NT2/D1 (cell line): ENCODE measurements at regions not wholly inside any gene's neighbourhood (a gene's known extent, or its start where the extent isn't known, plus 50 kb on each side); places are given as distances from the start of the nearest gene placed in this dataset.

Experiments used
- SUZ12 ChIP-seq: IDR thresholded peaks from 2 replicates; pipeline ENCODE4 v1.6.1; 2011; ENCODE audit not compliant: insufficient read length, insufficient read depth; ENCODE audit errors: extremely low read depth
- YY1 ChIP-seq: IDR thresholded peaks from 2 replicates; pipeline ENCODE4 v1.6.1; 2011; ENCODE audit not compliant: insufficient read length, insufficient read depth
- ZNF274 ChIP-seq: IDR thresholded peaks from 2 replicates; pipeline ENCODE4 v1.6.1; 2011; ENCODE audit warnings: mild to moderate bottlenecking, low read depth, low read length

DNA sequence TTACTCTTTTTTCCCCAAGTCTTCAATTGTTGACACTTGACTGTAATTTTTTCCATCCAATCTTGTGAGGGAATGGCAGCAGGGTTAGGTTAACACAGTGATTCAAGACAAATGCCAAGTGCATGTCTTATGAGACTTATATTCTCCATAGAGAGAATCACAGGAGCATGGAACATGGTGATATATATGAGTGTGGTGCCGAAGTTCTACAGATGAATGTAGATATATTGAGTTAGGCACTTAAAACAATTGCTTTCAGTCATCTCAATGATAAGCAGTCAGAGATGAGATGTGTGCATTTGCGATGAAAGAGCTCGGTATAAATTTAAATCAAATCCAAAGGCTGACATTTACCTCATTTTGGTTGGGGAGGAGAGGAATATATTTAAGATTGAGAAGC is 211.2 kb downstream of the CDH10 start:
- TF ChIP-seq SUZ12 (no peak), YY1 (no peak), ZNF274 (no peak)
